ENCODE measurements at regions not wholly inside any gene's neighbourhood (a gene's known extent, or its start where the extent isn't known, plus 50 kb on each side); places are given as distances from the start of the nearest gene placed in this dataset.

DNA sequence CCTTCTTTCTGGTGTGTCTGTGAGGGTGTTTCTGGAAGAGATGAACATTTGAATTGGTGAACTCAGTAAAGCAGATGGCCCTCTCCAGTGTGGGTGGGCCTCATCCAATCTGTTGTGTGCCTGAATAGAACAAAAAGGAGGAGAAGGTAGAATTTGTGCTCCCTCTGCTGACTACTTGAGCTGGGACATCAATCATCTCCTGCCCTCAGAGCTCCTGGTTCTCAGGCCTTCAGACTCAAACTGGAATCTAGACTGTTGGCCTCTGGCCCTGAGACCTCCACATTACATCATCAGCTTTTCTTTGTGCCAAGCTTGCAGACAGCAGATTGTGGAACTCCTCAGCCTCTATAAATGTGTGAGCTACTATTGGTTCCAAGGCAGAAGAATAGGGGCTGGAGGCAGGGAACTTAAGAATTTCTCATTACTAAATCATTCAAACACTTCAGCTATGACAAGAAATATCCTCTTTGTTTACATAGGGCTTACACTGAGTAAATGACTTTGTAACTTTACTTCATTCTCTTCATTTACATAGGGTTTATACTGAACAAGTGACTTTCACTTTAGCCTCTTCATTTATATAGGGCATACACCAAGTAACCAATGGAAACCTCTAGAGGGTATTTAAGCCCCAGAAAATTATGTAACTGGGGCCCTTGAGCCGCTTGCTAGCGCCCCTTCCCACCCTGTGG is 86.9 kb upstream of the NWD2 start:
- no peak for TF ChIP-seq CTCF (IDR thresholded peaks at IDR 0.05)
- TF ChIP-seq POLR2A (IDR thresholded peaks at IDR 0.05) = no peak
